ENCODE measurements at regions not wholly inside any gene's neighbourhood (a gene's known extent, or its start where the extent isn't known, plus 50 kb on each side); places are given as distances from the start of the nearest gene placed in this dataset.

DNA sequence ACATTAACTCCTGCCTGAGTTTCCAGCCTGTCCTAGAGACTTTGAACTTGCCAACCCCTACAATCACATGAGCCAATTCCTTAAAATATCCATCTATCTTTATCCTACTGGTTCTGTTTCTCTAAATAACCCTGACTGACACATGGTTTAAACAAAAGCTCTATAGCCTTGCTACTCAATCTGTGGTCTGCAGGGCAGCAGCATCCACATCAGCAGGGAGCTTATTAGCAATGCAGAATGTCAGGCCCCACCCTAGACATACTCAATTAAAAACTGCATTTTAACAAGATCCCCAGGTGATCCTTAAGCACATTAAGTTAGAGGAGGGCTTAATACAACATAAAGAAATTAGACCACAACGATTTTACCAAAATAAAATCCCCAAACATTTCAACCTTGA lies 108.3 kb upstream of the CPSF6 start:
- DNase-seq = no peak
- ATAC-seq = no peak
- Histone ChIP-seq H3K9me3 (peaks cover 0 to 7% (median 0%) of the 10 kb centered on the region in 11 donors), H3K27me3 (peaks cover 0 to 5% (median 0%) of the 10 kb centered on the region in 7 donors), H3K4me3 (no peak overlapping the region), H3K36me3 (no peaks in the 10 kb centered on the region), H3K4me1 (no peaks in the 10 kb centered on the region), H3K27ac (no peak overlapping the region)
- 47 to 66% methylated on average over 1 of the region's 1 CpG for WGBS, 2 donors
- intact Hi-C loops (cut with DNase I) = no loop called here
- TF ChIP-seq, protein P1, sequence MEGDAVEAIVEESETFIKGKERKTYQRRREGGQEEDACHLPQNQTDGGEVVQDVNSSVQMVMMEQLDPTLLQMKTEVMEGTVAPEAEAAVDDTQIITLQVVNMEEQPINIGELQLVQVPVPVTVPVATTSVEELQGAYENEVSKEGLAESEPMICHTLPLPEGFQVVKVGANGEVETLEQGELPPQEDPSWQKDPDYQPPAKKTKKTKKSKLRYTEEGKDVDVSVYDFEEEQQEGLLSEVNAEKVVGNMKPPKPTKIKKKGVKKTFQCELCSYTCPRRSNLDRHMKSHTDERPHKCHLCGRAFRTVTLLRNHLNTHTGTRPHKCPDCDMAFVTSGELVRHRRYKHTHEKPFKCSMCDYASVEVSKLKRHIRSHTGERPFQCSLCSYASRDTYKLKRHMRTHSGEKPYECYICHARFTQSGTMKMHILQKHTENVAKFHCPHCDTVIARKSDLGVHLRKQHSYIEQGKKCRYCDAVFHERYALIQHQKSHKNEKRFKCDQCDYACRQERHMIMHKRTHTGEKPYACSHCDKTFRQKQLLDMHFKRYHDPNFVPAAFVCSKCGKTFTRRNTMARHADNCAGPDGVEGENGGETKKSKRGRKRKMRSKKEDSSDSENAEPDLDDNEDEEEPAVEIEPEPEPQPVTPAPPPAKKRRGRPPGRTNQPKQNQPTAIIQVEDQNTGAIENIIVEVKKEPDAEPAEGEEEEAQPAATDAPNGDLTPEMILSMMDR (IDR thresholded peaks at IDR 0.05) = no peak

DNA sequence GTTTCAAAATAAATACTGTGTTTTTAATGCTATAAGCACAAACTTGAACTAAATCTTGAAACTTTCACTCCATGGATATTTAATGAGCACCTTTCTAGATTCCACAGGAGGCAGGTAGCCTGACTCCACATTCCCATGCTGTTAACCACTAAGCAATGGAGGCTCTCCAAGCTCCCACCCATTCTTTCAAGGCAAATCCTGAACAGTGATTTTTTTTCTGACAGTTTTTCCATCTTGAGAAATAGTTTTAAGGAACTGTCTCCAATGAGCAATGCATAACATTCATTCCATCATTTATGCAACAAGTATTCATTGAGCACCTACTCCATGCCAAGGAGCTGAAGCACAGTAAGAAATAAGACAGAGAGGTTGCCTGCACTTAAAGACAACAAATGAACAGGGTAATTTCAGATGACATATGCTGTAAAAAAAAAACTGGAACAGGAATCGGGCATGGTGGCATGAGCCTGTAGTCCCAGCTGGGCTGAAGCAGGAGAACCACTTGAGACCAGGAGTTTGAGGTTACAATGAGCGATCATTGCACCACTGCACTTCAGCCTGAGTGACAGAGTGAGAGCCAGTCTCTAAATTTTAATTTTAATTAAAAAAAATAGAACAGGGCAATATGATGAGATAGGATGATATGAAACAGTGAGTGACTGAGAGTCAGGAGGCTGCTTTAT lies 102.3 kb upstream of the CPSF6 start:
- Histone ChIP-seq H3K27ac (no peak overlapping the region), H3K4me3 (no peak overlapping the region), H3K36me3 (no peaks in the 10 kb centered on the region), H3K9me3 (peaks cover 0 to 34% (median 10%) of the 10 kb centered on the region in 11 donors), H3K27me3 (peaks cover 0 to 5% (median 0%) of the 10 kb centered on the region in 7 donors), H3K4me1 (no peaks in the 10 kb centered on the region)
- ATAC-seq (no peak), DNase-seq (no peak)
- WGBS, 2 donors = 87 to 94% methylated on average over 2 of the region's 2 CpGs
- intact Hi-C loops (cut with DNase I) = no loop called here
- TF ChIP-seq, protein P1 (IDR thresholded peaks at IDR 0.05) = no peak

DNA sequence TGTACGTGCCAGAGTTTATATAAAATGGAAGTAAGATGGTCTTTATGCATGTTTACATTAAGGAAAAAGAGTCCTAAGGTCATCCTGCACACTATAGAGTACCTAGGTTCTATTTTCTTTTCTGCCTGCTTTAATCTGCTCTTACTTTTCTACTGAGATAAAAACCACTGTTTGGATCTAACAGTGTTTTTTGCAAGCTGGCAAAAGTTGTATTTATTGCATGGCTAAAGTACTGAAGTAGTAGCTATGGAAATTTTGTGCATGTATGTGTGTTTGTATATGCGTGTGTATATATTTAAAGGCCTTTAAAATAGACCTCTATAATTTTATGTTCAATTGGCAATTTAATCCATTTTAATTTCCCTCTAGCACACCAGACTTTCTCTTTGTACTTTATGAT lies 98.3 kb upstream of the CPSF6 start:
- no peaks in the 10 kb centered on the region for H3K4me1 ChIP-seq
- no peak for DNase-seq
- intact Hi-C loops (cut with DNase I) = no loop called here
- H3K36me3 ChIP-seq = no peaks in the 10 kb centered on the region
- peaks cover 0 to 34% (median 10%) of the 10 kb centered on the region in 11 donors for H3K9me3 ChIP-seq
- H3K27me3 ChIP-seq = no peaks in the 10 kb centered on the region
- ATAC-seq = no peak
- H3K27ac ChIP-seq = no peak overlapping the region
- no peak overlapping the region for H3K4me3 ChIP-seq
- TF ChIP-seq, protein P1 (IDR thresholded peaks at IDR 0.05) = no peak
- WGBS, 2 donors = 59 to 86% methylated on average over 2 of the region's 2 CpGs

DNA sequence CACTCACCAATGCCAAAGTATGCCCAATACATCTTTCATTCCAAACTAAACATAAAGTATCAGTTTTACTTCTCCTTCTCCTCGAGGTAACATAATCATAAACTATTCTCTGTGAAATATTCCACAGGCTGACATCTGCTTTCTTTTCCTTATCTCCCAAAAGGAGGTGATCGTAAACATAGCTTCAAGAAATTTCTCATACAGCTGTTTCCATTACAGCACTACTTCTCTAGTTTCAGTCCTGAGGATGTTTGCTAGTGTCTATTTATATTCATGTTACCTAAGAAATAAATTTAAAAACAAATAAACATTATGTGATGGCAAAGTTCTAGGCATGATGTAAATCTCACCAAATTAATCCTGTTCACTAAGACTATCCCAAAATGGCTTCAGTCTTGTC lies 90.1 kb upstream of the CPSF6 start:
- Histone ChIP-seq H3K36me3 (no peaks in the 10 kb centered on the region), H3K27ac (no peak overlapping the region), H3K27me3 (peaks cover 0 to 6% (median 0%) of the 10 kb centered on the region in 7 donors), H3K9me3 (no peaks in the 10 kb centered on the region), H3K4me1 (no peaks in the 10 kb centered on the region), H3K4me3 (no peak overlapping the region)
- 64 to 69% methylated on average over 2 of the region's 2 CpGs for WGBS, 2 donors
- DNase-seq = no peak
- intact Hi-C loops (cut with DNase I) = no loop called here
- TF ChIP-seq, protein P1 (IDR thresholded peaks at IDR 0.05) = no peak
- no peak for ATAC-seq

Measured in heart right ventricle (tissue), 16 donors.